ENCODE measurements at regions not wholly inside any gene's neighbourhood (a gene's known extent, or its start where the extent isn't known, plus 50 kb on each side); places are given as distances from the start of the nearest gene placed in this dataset.

DNA sequence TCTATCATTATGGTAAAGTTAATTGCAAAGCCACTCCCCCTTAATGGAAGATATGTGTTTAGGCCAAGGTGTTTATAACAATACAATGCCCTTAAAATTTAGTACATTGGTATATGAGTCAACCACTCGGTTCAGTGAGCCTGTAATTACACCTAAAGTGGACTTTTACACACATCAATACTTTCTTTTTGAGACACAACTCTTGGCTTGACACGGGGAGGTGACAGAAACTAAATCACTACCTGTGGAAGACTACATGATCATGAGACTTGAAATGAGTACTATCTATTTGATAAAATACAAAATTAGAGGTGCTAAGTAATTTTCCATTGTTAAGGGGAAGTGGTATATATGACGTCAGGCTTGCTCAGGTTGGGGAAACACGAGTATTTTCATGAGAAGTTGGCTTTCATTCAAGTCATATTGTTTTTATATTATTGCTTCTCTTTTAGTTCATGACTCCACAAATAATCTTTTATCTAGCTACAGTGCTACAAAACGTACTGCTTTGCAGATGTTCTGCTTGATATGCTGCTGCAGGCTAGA is 918.3 kb downstream of the ARAP2 start:
- no peak for DNase-seq
- TF ChIP-seq POLR2A (IDR thresholded peaks at IDR 0.05; ENCODE audit: low read length), result no peak
- no peak for TF ChIP-seq GATA1 (IDR thresholded peaks at IDR 0.05; ENCODE audit: low read depth, low read length)

GRCh38 chr4:35342833-35343232 is 901.5 kb downstream of the ARAP2 start:
- no peak for DNase-seq
- TF ChIP-seq POLR2A (IDR thresholded peaks at IDR 0.05; ENCODE audit: low read length) (no peak), GATA1 (IDR thresholded peaks at IDR 0.05; ENCODE audit: low read depth, low read length) (no peak)

DNA sequence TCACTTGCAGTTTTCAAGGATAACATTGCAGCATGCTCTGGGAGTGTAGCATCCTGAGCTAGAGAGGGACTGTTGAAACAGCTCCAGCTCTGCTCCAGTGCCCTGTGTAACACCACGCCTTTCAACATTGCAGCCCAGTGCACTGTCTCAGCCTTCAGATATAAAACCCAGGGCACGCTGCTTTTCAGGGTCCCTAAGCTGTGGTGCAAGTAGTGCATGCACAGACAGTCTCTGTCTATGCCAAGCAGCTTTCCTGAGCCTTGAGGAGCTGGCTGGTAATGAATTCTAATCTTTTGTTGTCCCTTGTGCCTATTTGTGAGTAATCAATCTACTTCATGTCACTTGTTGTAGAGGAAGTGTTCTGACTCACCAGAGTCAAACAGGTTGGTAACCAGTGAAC is 897.0 kb downstream of the ARAP2 start:
- TF ChIP-seq GATA1 (IDR thresholded peaks at IDR 0.05; ENCODE audit: low read depth, low read length) (no peak), POLR2A (IDR thresholded peaks at IDR 0.05; ENCODE audit: low read length) (no peak)
- DNase-seq, result no peak

GRCh38 chr4:35358001-35358584 is 886.2 kb downstream of the ARAP2 start:
- DNase-seq, result no peak
- TF ChIP-seq GATA1 (IDR thresholded peaks at IDR 0.05; ENCODE audit: low read depth, low read length) (no peak), POLR2A (IDR thresholded peaks at IDR 0.05; ENCODE audit: low read length) (no peak)

DNA sequence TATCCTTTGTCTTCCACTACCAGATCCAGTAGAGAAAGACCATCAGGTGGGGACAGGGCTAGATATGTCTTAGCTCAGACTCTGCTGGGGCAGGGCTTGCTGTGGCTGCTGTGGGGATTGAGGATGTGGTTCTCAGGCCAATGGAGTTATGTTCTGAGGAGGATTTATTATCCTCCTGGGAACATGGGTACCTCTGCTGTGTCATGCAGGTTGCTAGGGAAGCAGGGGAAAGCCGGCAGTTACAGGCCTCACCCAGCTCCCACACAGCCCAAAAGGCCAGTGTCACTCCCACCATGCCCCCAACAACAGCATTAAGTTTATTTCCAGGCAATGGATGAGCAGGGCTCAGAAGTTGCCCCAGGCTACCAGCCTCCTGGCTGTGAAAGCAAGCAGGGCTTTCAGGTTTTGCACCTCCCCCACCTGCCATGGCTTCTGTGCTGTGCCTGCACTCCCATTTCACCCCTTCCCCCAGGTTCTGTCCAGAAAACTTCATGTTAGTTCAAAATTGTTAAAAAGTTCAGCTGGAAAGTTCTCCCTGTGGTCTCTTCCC is 879.9 kb downstream of the ARAP2 start:
- TF ChIP-seq POLR2A (IDR thresholded peaks at IDR 0.05; ENCODE audit: low read length), result no peak
- no peak for TF ChIP-seq GATA1 (IDR thresholded peaks at IDR 0.05; ENCODE audit: low read depth, low read length)

GRCh38 chr4:35365186-35365585 is 879.1 kb downstream of the ARAP2 start:
- TF ChIP-seq POLR2A (IDR thresholded peaks at IDR 0.05; ENCODE audit: low read length) (no peak), GATA1 (IDR thresholded peaks at IDR 0.05; ENCODE audit: low read depth, low read length) (no peak)
- no peak for DNase-seq

More for the DNA sequence above, 879.9 kb downstream of the ARAP2 start:
- no peak for DNase-seq

GRCh38 chr4:35399912-35400311 is 844.4 kb downstream of the ARAP2 start:
- DNase-seq, result no peak
- TF ChIP-seq GATA1 (IDR thresholded peaks at IDR 0.05; ENCODE audit: low read depth, low read length) (no peak), POLR2A (IDR thresholded peaks at IDR 0.05; ENCODE audit: low read length) (no peak)

DNA sequence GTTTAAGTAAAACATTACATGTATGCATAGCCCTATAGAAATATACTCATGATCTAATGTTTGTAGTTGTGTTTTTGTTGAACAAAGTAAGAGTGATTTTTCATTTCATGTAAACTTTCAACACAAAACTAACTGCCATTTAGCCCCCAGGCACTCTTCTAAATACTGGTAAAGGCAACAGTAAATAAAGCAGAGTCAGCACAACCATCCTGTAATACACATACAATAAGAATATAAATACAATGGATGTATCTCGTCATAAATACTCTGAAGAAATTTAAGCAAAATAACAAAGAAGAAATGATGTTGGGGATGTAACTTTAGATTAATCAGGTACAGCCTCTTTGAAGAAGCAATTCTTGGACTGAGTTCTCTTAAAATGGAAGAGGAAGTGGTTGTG is 821.2 kb downstream of the ARAP2 start:
- no peak for DNase-seq
- TF ChIP-seq POLR2A (IDR thresholded peaks at IDR 0.05; ENCODE audit: low read length) (no peak), GATA1 (IDR thresholded peaks at IDR 0.05; ENCODE audit: low read depth, low read length) (no peak)

- TF ChIP-seq GATA1 (IDR thresholded peaks at IDR 0.05; ENCODE audit: low read depth, low read length) (no peak), POLR2A (IDR thresholded peaks at IDR 0.05; ENCODE audit: low read length) (no peak)
- no peak for DNase-seq
These were observed 796.8 kb downstream of the ARAP2 start for GRCh38 chr4:35447474-35447873.

- DNase-seq, result no peak
- TF ChIP-seq GATA1 (IDR thresholded peaks at IDR 0.05; ENCODE audit: low read depth, low read length) (no peak), POLR2A (IDR thresholded peaks at IDR 0.05; ENCODE audit: low read length) (no peak)
These were observed 785.3 kb downstream of the ARAP2 start for GRCh38 chr4:35459045-35459444.

GRCh38 chr4:35461931-35462659 is 782.2 kb downstream of the ARAP2 start:
- DNase-seq, result no peak
- TF ChIP-seq GATA1 (IDR thresholded peaks at IDR 0.05; ENCODE audit: low read depth, low read length), result no peak
- no peak for TF ChIP-seq POLR2A (IDR thresholded peaks at IDR 0.05; ENCODE audit: low read length)

- DNase-seq, result no peak
- TF ChIP-seq GATA1 (IDR thresholded peaks at IDR 0.05; ENCODE audit: low read depth, low read length) (no peak), POLR2A (IDR thresholded peaks at IDR 0.05; ENCODE audit: low read length) (no peak)
These were observed 780.9 kb downstream of the ARAP2 start for GRCh38 chr4:35463251-35463952.

DNA sequence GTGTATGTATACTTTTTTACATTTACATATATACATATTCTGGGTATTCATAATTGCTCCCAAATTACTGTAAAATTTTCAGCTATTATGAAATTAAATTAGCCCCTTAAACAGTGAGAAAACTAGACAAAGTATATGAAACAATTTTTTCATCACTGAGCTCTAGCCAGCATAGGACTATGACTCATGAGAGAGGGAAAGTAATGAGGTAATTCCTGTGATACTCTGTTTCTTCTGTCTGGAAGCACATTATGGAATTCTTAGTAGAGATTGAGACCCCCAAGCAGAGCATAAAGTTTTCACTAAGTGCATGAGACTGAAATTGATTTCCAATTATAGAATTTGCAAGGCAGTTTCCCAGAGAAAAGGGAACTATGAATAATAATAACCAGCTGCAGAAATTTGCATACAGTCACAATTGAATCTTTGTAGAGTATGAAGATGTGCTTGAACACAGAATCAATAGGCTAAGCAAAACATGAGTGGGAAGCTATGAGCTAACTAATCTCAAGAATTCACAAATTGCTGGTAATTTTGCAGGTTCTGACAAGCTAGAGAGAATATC is 779.3 kb downstream of the ARAP2 start:
- no peak for DNase-seq
- TF ChIP-seq POLR2A (IDR thresholded peaks at IDR 0.05; ENCODE audit: low read length) (no peak), GATA1 (IDR thresholded peaks at IDR 0.05; ENCODE audit: low read depth, low read length) (no peak)

GRCh38 chr4:35491093-35491492 is 753.2 kb downstream of the ARAP2 start:
- no peak for DNase-seq
- no peak for TF ChIP-seq GATA1 (IDR thresholded peaks at IDR 0.05; ENCODE audit: low read depth, low read length)
- TF ChIP-seq POLR2A (IDR thresholded peaks at IDR 0.05; ENCODE audit: low read length), result no peak
